ENCODE measurements at regions not wholly inside any gene's neighbourhood (a gene's known extent, or its start where the extent isn't known, plus 50 kb on each side); places are given as distances from the start of the nearest gene placed in this dataset.

GRCh38 chr2:147355706-147356105 is 489.1 kb upstream of the ACVR2A start:
- Mint-ChIP-seq H3K27ac (no peak overlapping the region), H3K4me1 (peaks cover 8% of the 10 kb centered on the region), H3K9me3 (no peaks in the 10 kb centered on the region), H3K27me3 (ENCODE audit: low read depth) (no peaks in the 10 kb centered on the region), H3K36me3 (ENCODE audit: low read depth) (no peaks in the 10 kb centered on the region), H3K4me3 (no peak overlapping the region)
- TF ChIP-seq CTCF (IDR thresholded peaks at IDR 0.05; ENCODE audit: unreplicated experiment in 3 of 3) = no peak

GRCh38 chr2:147353072-147353381 is 491.8 kb upstream of the ACVR2A start:
- no peak overlapping the region for H3K4me3 Mint-ChIP-seq
- no peaks in the 10 kb centered on the region for H3K9me3 Mint-ChIP-seq
- no peaks in the 10 kb centered on the region for H3K27me3 Mint-ChIP-seq (ENCODE audit: low read depth)
- H3K36me3 Mint-ChIP-seq (ENCODE audit: low read depth) = no peaks in the 10 kb centered on the region
- H3K27ac Mint-ChIP-seq = no peak overlapping the region
- H3K4me1 Mint-ChIP-seq = peaks cover 16% of the 10 kb centered on the region
- no peak for TF ChIP-seq CTCF (IDR thresholded peaks at IDR 0.05; ENCODE audit: unreplicated experiment in 3 of 3)

- Mint-ChIP-seq H3K4me1 (peaks cover 13% of the 10 kb centered on the region), H3K36me3 (ENCODE audit: low read depth) (no peaks in the 10 kb centered on the region)
Observed at GRCh38 chr2:147352264-147353071, 492.4 kb upstream of the ACVR2A start.

GRCh38 chr2:147351784-147352183 is 493.0 kb upstream of the ACVR2A start:
- H3K27ac Mint-ChIP-seq = no peak overlapping the region
- H3K27me3 Mint-ChIP-seq (ENCODE audit: low read depth) = no peaks in the 10 kb centered on the region
- H3K36me3 Mint-ChIP-seq (ENCODE audit: low read depth) = no peaks in the 10 kb centered on the region

More at GRCh38 chr2:147352264-147353071, 492.4 kb upstream of the ACVR2A start:
- Mint-ChIP-seq H3K27ac (no peak overlapping the region), H3K4me3 (no peak overlapping the region), H3K27me3 (ENCODE audit: low read depth) (no peaks in the 10 kb centered on the region), H3K9me3 (no peaks in the 10 kb centered on the region)
- no peak for TF ChIP-seq CTCF (IDR thresholded peaks at IDR 0.05; ENCODE audit: unreplicated experiment in 3 of 3)

GRCh38 chr2:147348931-147349555 is 495.8 kb upstream of the ACVR2A start:
- peaks cover 13% of the 10 kb centered on the region for H3K4me1 Mint-ChIP-seq
- no peak for TF ChIP-seq CTCF (IDR thresholded peaks at IDR 0.05; ENCODE audit: unreplicated experiment in 3 of 3)

More at GRCh38 chr2:147351784-147352183, 493.0 kb upstream of the ACVR2A start:
- H3K9me3 Mint-ChIP-seq = no peaks in the 10 kb centered on the region
- H3K4me3 Mint-ChIP-seq = no peak overlapping the region
- H3K4me1 Mint-ChIP-seq = peaks cover 13% of the 10 kb centered on the region
- TF ChIP-seq CTCF (IDR thresholded peaks at IDR 0.05; ENCODE audit: unreplicated experiment in 3 of 3) = no peak

More at GRCh38 chr2:147348931-147349555, 495.8 kb upstream of the ACVR2A start:
- Mint-ChIP-seq H3K9me3 (peaks cover 19% of the 10 kb centered on the region), H3K36me3 (ENCODE audit: low read depth) (no peaks in the 10 kb centered on the region), H3K4me3 (no peak overlapping the region), H3K27ac (peak overlapping the region in 2 of 3 experiments; percentile 15 to 79), H3K27me3 (ENCODE audit: low read depth) (no peaks in the 10 kb centered on the region)
